HL-60 (cell line): ENCODE measurements at regions not wholly inside any gene's neighbourhood (a gene's known extent, or its start where the extent isn't known, plus 50 kb on each side); places are given as distances from the start of the nearest gene placed in this dataset.

Experiments
- GABPA ChIP-seq: IDR thresholded peaks from 2 replicates; pipeline ENCODE4 v1.6.1; 2012; ENCODE audit warnings: low read depth
- POLR2AphosphoS5 ChIP-seq: IDR thresholded peaks from 2 replicates; pipeline ENCODE4 v1.6.1; 2012; ENCODE audit warnings: low read depth
- REST ChIP-seq: IDR thresholded peaks from 2 replicates; pipeline ENCODE4 v1.6.1; 2012; ENCODE audit warnings: low read depth; ENCODE audit not compliant: insufficient replicate concordance
- TF ChIP-seq, protein P1 (sequence below): IDR thresholded peaks from one replicate; pipeline ENCODE4 v1.5.1; 2011; ENCODE audit warnings: low read length, control low read depth, inconsistent platforms; ENCODE audit not compliant: insufficient read depth

- TF ChIP-seq, protein P1, sequence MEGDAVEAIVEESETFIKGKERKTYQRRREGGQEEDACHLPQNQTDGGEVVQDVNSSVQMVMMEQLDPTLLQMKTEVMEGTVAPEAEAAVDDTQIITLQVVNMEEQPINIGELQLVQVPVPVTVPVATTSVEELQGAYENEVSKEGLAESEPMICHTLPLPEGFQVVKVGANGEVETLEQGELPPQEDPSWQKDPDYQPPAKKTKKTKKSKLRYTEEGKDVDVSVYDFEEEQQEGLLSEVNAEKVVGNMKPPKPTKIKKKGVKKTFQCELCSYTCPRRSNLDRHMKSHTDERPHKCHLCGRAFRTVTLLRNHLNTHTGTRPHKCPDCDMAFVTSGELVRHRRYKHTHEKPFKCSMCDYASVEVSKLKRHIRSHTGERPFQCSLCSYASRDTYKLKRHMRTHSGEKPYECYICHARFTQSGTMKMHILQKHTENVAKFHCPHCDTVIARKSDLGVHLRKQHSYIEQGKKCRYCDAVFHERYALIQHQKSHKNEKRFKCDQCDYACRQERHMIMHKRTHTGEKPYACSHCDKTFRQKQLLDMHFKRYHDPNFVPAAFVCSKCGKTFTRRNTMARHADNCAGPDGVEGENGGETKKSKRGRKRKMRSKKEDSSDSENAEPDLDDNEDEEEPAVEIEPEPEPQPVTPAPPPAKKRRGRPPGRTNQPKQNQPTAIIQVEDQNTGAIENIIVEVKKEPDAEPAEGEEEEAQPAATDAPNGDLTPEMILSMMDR: no peak
- TF ChIP-seq POLR2AphosphoS5 (no peak), GABPA (no peak), REST (no peak)
These were observed 514.6 kb downstream of the FUT8 start for GRCh38 chr14:65926935-65927700.
